GM23338 (cell line): ENCODE measurements at regions not wholly inside any gene's neighbourhood (a gene's known extent, or its start where the extent isn't known, plus 50 kb on each side); places are given as distances from the start of the nearest gene placed in this dataset.

Experiments
- ATAC-seq: fragments of 200-7000 bp; cut with Tn5 transposase; 3 replicates; pipeline ENCODE4 v1.9.1; 2020
- DNase-seq: peaks from one replicate; pipeline ENCODE4 v3.0.0-alpha.2; 2015; ENCODE audit warnings: low spot score
- H2AFZ ChIP-seq: fragments of 200-600 bp; sonication (generic); 2 replicates; pipeline ENCODE4 v1.8.0; 2016; ENCODE audit warnings: antibody characterized with exemption, mild to moderate bottlenecking, moderate library complexity
- H3F3A ChIP-seq: fragments of 200-600 bp; sonication (generic); replicated peaks from 2 replicates; pipeline ENCODE4 v1.8.0; 2017; ENCODE audit warnings: antibody characterized with exemption, mixed run types, low read depth
- H3K27ac ChIP-seq: fragments of 200-600 bp; sonication (generic); 2 replicates; pipeline ENCODE4 v1.6.1; 2016; ENCODE audit warnings: low read depth
- H3K27me3 ChIP-seq: fragments of 200-600 bp; sonication (generic); 2 replicates; pipeline ENCODE4 v1.8.0; 2016; ENCODE audit warnings: mild to moderate bottlenecking, mixed run types, moderate library complexity; ENCODE audit not compliant: insufficient read depth
- H3K36me3 ChIP-seq: fragments of 200-600 bp; sonication (generic); 2 replicates; pipeline ENCODE4 v1.8.0; 2016; ENCODE audit warnings: mild to moderate bottlenecking; ENCODE audit not compliant: insufficient read depth
- H3K4me1 ChIP-seq: fragments of 200-600 bp; sonication (generic); 2 replicates; pipeline ENCODE4 v1.8.0; 2016; ENCODE audit warnings: mild to moderate bottlenecking, moderate library complexity; ENCODE audit not compliant: insufficient read depth
- H3K4me2 ChIP-seq: fragments of 200-600 bp; sonication (generic); 2 replicates; pipeline ENCODE4 v1.7.1; 2017; ENCODE audit warnings: mixed run types
- H3K4me3 ChIP-seq: fragments of 200-600 bp; sonication (generic); 2 replicates; pipeline ENCODE4 v1.6.1; 2016; ENCODE audit warnings: mixed run types
- H3K79me2 ChIP-seq: fragments of 200-600 bp; sonication (generic); replicated peaks from 2 replicates; pipeline ENCODE4 v1.8.0; 2017; ENCODE audit warnings: mild to moderate bottlenecking; ENCODE audit not compliant: insufficient read depth
- H3K9me2 ChIP-seq: fragments of 200-600 bp; sonication (generic); 2 replicates; pipeline ENCODE4 v1.8.0; 2017; ENCODE audit not compliant: insufficient read depth
- H4K20me1 ChIP-seq: fragments of 200-600 bp; sonication (generic); replicated peaks from 2 replicates; pipeline ENCODE4 v1.8.0; 2017; ENCODE audit warnings: mild to moderate bottlenecking; ENCODE audit not compliant: insufficient read depth
- H3K27ac Mint-ChIP-seq: 2 replicates; pipeline ENCODE4 v1.8.0; 2020; ENCODE audit warnings: inconsistent platforms, mild to moderate bottlenecking, moderate library complexity, mixed read lengths
- H3K27me3 Mint-ChIP-seq: 3 replicates; pipeline ENCODE4 v1.8.0; 2022; ENCODE audit warnings: low read depth, mild to moderate bottlenecking, moderate library complexity, mixed read lengths, inconsistent platforms; ENCODE audit not compliant: insufficient read depth, poor library complexity
- H3K36me3 Mint-ChIP-seq: 3 replicates; pipeline ENCODE4 v1.8.0; 2021; ENCODE audit warnings: low read depth, mild to moderate bottlenecking, inconsistent platforms, moderate library complexity, mixed read lengths
- H3K4me1 Mint-ChIP-seq: 3 replicates; pipeline ENCODE4 v1.8.0; 2020; ENCODE audit warnings: mild to moderate bottlenecking, inconsistent platforms, mixed read lengths
- H3K4me3 Mint-ChIP-seq: 3 replicates; pipeline ENCODE4 v1.8.0; 2021; ENCODE audit warnings: moderate library complexity, mild to moderate bottlenecking, inconsistent platforms, mixed read lengths
- H3K9me3 Mint-ChIP-seq: 3 replicates; pipeline ENCODE4 v1.8.0; 2020; ENCODE audit warnings: moderate library complexity, mild to moderate bottlenecking, inconsistent platforms, mixed read lengths
- CREB1 ChIP-seq: fragments of 250-450 bp; sonication (Bioruptor Pico); IDR thresholded peaks from 2 replicates; pipeline ENCODE4 v1.5.0; 2020; ENCODE audit warnings: low read depth, mild to moderate bottlenecking, moderate library complexity
- EZH2phosphoT487 ChIP-seq: fragments of 200-600 bp; sonication (generic); IDR thresholded peaks from one replicate; pipeline ENCODE4 v1.8.1; 2018; ENCODE audit warnings: antibody characterized with exemption; ENCODE audit not compliant: unreplicated experiment
- JUNB ChIP-seq: IDR thresholded peaks from one replicate; pipeline ENCODE4 v1.6.1; 2016; ENCODE audit warnings: antibody characterized with exemption; ENCODE audit not compliant: unreplicated experiment
- ZNF114 ChIP-seq: fragments of 250-450 bp; sonication (Bioruptor Pico); IDR thresholded peaks from 2 replicates; pipeline ENCODE4 v1.5.0; 2020; ENCODE audit warnings: mild to moderate bottlenecking, moderate library complexity
- ZNF331 ChIP-seq: fragments of 250-450 bp; sonication (Bioruptor Pico); IDR thresholded peaks from 2 replicates; pipeline ENCODE4 v1.5.0; 2020; ENCODE audit warnings: low read depth, mild to moderate bottlenecking, moderate library complexity
- TF ChIP-seq, protein P1 (sequence below): fragments of 250-450 bp; sonication (Bioruptor Pico); IDR thresholded peaks from 2 replicates; pipeline ENCODE4 v1.5.0; 2020; ENCODE audit warnings: mild to moderate bottlenecking, moderate library complexity
- TF ChIP-seq, protein P2 (sequence below), 2 experiments: fragments of 200-600 bp in 1 of 2; sonication (generic) in 1 of 2; conservative IDR thresholded peaks; 2 replicates each; pipeline versions ENCODE4 v1.5.1 to v1.6.1; 2016 to 2017; ENCODE audit warnings: antibody characterized with exemption in 2 of 2, low read depth in 2 of 2, mild to moderate bottlenecking in 2 of 2, moderate library complexity in 1 of 2
- TF ChIP-seq, protein P3 (sequence below): IDR thresholded peaks from 2 replicates; pipeline ENCODE4 v1.6.1; 2016; ENCODE audit warnings: antibody characterized with exemption

DNA sequence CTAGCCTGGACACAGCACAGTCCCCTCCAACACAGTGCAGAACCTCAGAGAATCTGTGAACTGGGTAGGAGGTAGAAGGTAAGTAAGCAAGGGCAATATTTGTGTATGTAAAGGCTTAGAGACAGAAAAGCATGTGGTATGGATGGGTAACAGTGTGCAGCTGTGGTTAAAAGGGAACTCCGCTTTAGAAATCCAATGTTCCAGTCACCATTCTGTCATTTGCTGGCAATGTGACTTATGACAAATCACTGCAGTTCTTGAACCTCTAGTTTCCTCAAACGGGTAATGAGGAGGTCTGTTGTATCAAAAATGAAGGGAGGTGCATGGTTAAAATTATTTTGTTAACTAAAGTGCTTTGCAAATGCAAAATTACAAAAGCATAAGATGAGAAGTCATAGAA lies 125.5 kb upstream of the IFNE start (continued):
- TF ChIP-seq, protein P1, sequence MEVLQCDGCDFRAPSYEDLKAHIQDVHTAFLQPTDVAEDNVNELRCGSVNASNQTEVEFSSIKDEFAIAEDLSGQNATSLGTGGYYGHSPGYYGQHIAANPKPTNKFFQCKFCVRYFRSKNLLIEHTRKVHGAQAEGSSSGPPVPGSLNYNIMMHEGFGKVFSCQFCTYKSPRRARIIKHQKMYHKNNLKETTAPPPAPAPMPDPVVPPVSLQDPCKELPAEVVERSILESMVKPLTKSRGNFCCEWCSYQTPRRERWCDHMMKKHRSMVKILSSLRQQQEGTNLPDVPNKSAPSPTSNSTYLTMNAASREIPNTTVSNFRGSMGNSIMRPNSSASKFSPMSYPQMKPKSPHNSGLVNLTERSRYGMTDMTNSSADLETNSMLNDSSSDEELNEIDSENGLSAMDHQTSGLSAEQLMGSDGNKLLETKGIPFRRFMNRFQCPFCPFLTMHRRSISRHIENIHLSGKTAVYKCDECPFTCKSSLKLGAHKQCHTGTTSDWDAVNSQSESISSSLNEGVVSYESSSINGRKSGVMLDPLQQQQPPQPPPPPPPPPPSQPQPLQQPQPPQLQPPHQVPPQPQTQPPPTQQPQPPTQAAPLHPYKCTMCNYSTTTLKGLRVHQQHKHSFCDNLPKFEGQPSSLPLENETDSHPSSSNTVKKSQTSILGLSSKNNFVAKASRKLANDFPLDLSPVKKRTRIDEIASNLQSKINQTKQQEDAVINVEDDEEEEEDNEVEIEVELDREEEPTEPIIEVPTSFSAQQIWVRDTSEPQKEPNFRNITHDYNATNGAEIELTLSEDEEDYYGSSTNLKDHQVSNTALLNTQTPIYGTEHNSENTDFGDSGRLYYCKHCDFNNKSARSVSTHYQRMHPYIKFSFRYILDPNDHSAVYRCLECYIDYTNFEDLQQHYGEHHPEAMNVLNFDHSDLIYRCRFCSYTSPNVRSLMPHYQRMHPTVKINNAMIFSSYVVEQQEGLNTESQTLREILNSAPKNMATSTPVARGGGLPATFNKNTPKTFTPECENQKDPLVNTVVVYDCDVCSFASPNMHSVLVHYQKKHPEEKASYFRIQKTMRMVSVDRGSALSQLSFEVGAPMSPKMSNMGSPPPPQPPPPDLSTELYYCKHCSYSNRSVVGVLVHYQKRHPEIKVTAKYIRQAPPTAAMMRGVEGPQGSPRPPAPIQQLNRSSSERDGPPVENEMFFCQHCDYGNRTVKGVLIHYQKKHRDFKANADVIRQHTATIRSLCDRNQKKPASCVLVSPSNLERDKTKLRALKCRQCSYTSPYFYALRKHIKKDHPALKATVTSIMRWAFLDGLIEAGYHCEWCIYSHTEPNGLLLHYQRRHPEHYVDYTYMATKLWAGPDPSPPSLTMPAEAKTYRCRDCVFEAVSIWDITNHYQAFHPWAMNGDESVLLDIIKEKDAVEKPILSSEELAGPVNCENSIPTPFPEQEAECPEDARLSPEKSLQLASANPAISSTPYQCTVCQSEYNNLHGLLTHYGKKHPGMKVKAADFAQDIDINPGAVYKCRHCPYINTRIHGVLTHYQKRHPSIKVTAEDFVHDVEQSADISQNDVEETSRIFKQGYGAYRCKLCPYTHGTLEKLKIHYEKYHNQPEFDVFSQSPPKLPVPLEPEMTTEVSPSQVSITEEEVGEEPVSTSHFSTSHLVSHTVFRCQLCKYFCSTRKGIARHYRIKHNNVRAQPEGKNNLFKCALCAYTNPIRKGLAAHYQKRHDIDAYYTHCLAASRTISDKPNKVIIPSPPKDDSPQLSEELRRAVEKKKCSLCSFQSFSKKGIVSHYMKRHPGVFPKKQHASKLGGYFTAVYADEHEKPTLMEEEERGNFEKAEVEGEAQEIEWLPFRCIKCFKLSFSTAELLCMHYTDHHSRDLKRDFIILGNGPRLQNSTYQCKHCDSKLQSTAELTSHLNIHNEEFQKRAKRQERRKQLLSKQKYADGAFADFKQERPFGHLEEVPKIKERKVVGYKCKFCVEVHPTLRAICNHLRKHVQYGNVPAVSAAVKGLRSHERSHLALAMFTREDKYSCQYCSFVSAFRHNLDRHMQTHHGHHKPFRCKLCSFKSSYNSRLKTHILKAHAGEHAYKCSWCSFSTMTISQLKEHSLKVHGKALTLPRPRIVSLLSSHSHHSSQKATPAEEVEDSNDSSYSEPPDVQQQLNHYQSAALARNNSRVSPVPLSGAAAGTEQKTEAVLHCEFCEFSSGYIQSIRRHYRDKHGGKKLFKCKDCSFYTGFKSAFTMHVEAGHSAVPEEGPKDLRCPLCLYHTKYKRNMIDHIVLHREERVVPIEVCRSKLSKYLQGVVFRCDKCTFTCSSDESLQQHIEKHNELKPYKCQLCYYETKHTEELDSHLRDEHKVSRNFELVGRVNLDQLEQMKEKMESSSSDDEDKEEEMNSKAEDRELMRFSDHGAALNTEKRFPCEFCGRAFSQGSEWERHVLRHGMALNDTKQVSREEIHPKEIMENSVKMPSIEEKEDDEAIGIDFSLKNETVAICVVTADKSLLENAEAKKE (CRISPR knock-in tag): no peak
- no peak for TF ChIP-seq ZNF114 (CRISPR knock-in tag)
- no peak for TF ChIP-seq CREB1 (CRISPR knock-in tag)

DNA sequence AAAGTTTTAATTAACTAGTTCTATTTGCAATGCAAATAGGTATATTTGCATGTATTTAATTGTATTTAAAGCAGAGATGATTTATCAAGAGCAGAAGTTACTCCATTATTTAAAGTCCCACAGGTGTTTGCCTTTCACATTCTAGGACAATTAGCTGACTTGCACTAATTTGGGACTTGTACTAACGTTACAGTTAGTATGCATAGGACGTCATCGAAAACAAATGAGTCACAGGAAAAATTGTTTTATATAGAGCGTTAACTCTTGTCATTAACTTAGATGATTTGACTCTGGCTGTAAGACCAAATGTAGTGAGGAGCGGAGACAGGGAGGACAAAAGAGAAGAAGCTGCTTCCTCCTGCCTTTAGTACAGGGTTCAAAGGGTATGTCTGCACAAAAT lies 126.1 kb upstream of the IFNE start:
- peaks cover 2% of the 10 kb centered on the region for H3K27me3 Mint-ChIP-seq
- Histone ChIP-seq H3K27ac (no peak overlapping the region), H3K9me2 (no peaks in the 10 kb centered on the region), H3K27me3 (no peaks in the 10 kb centered on the region), H3K4me3 (no peak overlapping the region), H4K20me1 (no peaks in the 10 kb centered on the region), H3K36me3 (no peaks in the 10 kb centered on the region), H3F3A (no peaks in the 10 kb centered on the region), H3K4me2 (no peak overlapping the region), H2AFZ (peak overlapping the region; percentile 82; the same call in 1 of the 2 replicates), H3K79me2 (no peaks in the 10 kb centered on the region), H3K4me1 (no peaks in the 10 kb centered on the region)
- H3K4me3 Mint-ChIP-seq: no peak overlapping the region
- no peak overlapping the region for H3K27ac Mint-ChIP-seq
- ATAC-seq: no peak
- no peak for DNase-seq
- H3K4me1 Mint-ChIP-seq: peaks cover 5% of the 10 kb centered on the region; the same call in 2 of the 3 replicates
- H3K9me3 Mint-ChIP-seq: no peaks in the 10 kb centered on the region
- H3K36me3 Mint-ChIP-seq: no peaks in the 10 kb centered on the region
- TF ChIP-seq JUNB: no peak

DNA sequence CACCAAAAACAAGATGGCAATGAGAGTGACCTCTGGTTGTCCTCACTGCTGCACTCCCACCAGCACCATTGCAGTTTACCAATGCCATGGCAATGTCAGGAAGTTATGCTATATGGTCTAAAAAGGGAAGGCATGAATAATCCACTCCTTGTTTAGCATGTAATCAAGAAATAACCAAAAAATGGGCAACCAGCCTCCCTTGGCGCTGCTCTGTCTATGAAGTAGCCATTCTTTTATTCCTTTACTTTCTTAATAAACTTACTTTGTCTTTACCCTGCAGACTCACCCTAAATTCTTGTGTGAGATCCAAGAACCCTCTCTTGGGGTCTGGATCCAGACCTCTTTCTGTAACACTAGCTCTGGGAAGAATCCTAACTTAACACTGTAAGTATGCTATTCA lies 127.4 kb upstream of the IFNE start:
- Histone ChIP-seq H3K27ac (no peak overlapping the region), H4K20me1 (no peaks in the 10 kb centered on the region), H3K4me1 (peaks cover under 1% of the 10 kb centered on the region), H3K36me3 (no peaks in the 10 kb centered on the region), H3K27me3 (no peaks in the 10 kb centered on the region), H3F3A (no peaks in the 10 kb centered on the region), H3K9me2 (no peaks in the 10 kb centered on the region), H3K4me2 (no peak overlapping the region), H2AFZ (no peak overlapping the region), H3K4me3 (no peak overlapping the region), H3K79me2 (no peaks in the 10 kb centered on the region)
- peaks cover 2% of the 10 kb centered on the region for H3K27me3 Mint-ChIP-seq
- H3K9me3 Mint-ChIP-seq: no peaks in the 10 kb centered on the region
- H3K27ac Mint-ChIP-seq: no peak overlapping the region
- no peaks in the 10 kb centered on the region for H3K36me3 Mint-ChIP-seq
- no peak overlapping the region for H3K4me3 Mint-ChIP-seq
- DNase-seq (no peak), ATAC-seq (no peak)
- H3K4me1 Mint-ChIP-seq: peaks cover 9% of the 10 kb centered on the region
- no peak for TF ChIP-seq ZNF331
- TF ChIP-seq, protein P2, sequence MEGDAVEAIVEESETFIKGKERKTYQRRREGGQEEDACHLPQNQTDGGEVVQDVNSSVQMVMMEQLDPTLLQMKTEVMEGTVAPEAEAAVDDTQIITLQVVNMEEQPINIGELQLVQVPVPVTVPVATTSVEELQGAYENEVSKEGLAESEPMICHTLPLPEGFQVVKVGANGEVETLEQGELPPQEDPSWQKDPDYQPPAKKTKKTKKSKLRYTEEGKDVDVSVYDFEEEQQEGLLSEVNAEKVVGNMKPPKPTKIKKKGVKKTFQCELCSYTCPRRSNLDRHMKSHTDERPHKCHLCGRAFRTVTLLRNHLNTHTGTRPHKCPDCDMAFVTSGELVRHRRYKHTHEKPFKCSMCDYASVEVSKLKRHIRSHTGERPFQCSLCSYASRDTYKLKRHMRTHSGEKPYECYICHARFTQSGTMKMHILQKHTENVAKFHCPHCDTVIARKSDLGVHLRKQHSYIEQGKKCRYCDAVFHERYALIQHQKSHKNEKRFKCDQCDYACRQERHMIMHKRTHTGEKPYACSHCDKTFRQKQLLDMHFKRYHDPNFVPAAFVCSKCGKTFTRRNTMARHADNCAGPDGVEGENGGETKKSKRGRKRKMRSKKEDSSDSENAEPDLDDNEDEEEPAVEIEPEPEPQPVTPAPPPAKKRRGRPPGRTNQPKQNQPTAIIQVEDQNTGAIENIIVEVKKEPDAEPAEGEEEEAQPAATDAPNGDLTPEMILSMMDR (conservative IDR thresholded peaks at IDR 0.05; ENCODE audit: low read depth in 2 of 2): no peak
- TF ChIP-seq, protein P3, sequence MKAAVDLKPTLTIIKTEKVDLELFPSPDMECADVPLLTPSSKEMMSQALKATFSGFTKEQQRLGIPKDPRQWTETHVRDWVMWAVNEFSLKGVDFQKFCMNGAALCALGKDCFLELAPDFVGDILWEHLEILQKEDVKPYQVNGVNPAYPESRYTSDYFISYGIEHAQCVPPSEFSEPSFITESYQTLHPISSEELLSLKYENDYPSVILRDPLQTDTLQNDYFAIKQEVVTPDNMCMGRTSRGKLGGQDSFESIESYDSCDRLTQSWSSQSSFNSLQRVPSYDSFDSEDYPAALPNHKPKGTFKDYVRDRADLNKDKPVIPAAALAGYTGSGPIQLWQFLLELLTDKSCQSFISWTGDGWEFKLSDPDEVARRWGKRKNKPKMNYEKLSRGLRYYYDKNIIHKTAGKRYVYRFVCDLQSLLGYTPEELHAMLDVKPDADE: no peak
- TF ChIP-seq EZH2phosphoT487: no peak
- no peak for TF ChIP-seq JUNB
